H1 (cell line): ENCODE measurements at regions not wholly inside any gene's neighbourhood (a gene's known extent, or its start where the extent isn't known, plus 50 kb on each side); places are given as distances from the start of the nearest gene placed in this dataset.

ENCODE experiments used
- CTCF ChIA-PET: fragments of 300-600 bp; sonication (Branson Sonifier 250); formaldehyde crosslinking; loops from one replicate; lab custom pipeline; 2021; ENCODE audit not compliant: partially characterized antibody; lab: Charles Lee
- POLR2A ChIA-PET: fragments of 300-600 bp; sonication (Branson Sonifier 250); formaldehyde crosslinking; loops from one replicate; lab custom pipeline; 2021; ENCODE audit warnings: inconsistent platforms; ENCODE audit not compliant: partially characterized antibody; lab: Charles Lee
- DNase-seq, 2 experiments: peaks; one replicate each; pipeline versions ENCODE4 v3.0.0 to v3.0.0-alpha.2; 2010 to 2022; ENCODE audit warnings: low spot score in 2 of 2, low read depth in 1 of 2, mixed read lengths in 1 of 2
- FAIRE-seq: peaks from 2 replicates; lab custom pipeline; 2011; peaks lifted over from hg19 to GRCh38; lab: Jason Lieb, UNC
- H2AFZ ChIP-seq: 2 replicates; pipeline ENCODE4 v1.8.1; 2012; ENCODE audit warnings: low read length, inconsistent platforms
- H2AK5ac ChIP-seq: 2 replicates; pipeline ENCODE4 v1.6.1; 2013; ENCODE audit warnings: low read depth, low read length
- H2BK120ac ChIP-seq: replicated peaks from 2 replicates; pipeline ENCODE3; 2013; ENCODE audit warnings: low read depth, low read length, inconsistent platforms
- H2BK12ac ChIP-seq: 2 replicates; pipeline ENCODE4 v1.6.1; 2013; ENCODE audit warnings: low read depth, low read length
- H2BK15ac ChIP-seq: 2 replicates; pipeline ENCODE4 v1.6.1; 2013; ENCODE audit warnings: low read length
- H2BK20ac ChIP-seq: 2 replicates; pipeline ENCODE4 v1.6.1; 2013; ENCODE audit warnings: low read length
- H2BK5ac ChIP-seq: 2 replicates; pipeline ENCODE4 v1.6.1; 2013; ENCODE audit warnings: low read depth, low read length
- H3K14ac ChIP-seq: 2 replicates; pipeline ENCODE4 v1.6.1; 2013; ENCODE audit warnings: inconsistent platforms; ENCODE audit not compliant: insufficient read length
- H3K18ac ChIP-seq: 2 replicates; pipeline ENCODE4 v1.6.1; 2013; ENCODE audit warnings: low read length; ENCODE audit errors: extremely low read depth
- H3K23ac ChIP-seq: 2 replicates; pipeline ENCODE4 v1.6.1; 2013; ENCODE audit warnings: inconsistent platforms; ENCODE audit not compliant: insufficient read length
- H3K23me2 ChIP-seq: 2 replicates; pipeline ENCODE4 v1.6.1; 2013; ENCODE audit warnings: low read depth, low read length
- H3K27ac ChIP-seq: 2 replicates; pipeline ENCODE4 v1.6.1; 2011; ENCODE audit warnings: low read depth, low read length, inconsistent platforms
- H3K27me3 ChIP-seq, 4 experiments: replicated peaks in 1 of 4; 1 replicate in 1 of 4; 2 replicates in 3 of 4; pipeline versions ENCODE4 v1.6.1 to v1.8.1; 2011 to 2013; ENCODE audit warnings: low read length in 3 of 4, mild to moderate bottlenecking in 3 of 4, inconsistent platforms in 2 of 4, mixed read lengths in 2 of 4, moderate library complexity in 1 of 4; ENCODE audit not compliant: control insufficient read depth in 3 of 4, insufficient read depth in 3 of 4; ENCODE audit errors: extremely low read depth in 1 of 4
- H3K36me3 ChIP-seq, 4 experiments: 2 replicates each; pipeline versions ENCODE4 v1.6.1 to v1.8.1; 2011 to 2013; ENCODE audit warnings: mild to moderate bottlenecking in 4 of 4, low read length in 3 of 4, moderate library complexity in 2 of 4, control low read depth in 1 of 4, inconsistent platforms in 1 of 4; ENCODE audit not compliant: insufficient read depth in 4 of 4, control insufficient read depth in 2 of 4
- H3K4ac ChIP-seq: replicated peaks from 2 replicates; pipeline ENCODE3; 2013; ENCODE audit warnings: low read length, low read depth, mixed read lengths, inconsistent platforms; ENCODE audit not compliant: insufficient read length
- H3K4me1 ChIP-seq, 4 experiments: replicated peaks in 1 of 4; 1 replicate in 1 of 4; 2 replicates in 3 of 4; pipeline versions ENCODE4 v1.6.1 to v1.8.1; 2011 to 2013; ENCODE audit warnings: low read length in 3 of 4, inconsistent platforms in 2 of 4, mixed read lengths in 1 of 4; ENCODE audit not compliant: insufficient read depth in 4 of 4, control insufficient read depth in 3 of 4
- H3K4me2 ChIP-seq, 2 experiments: 2 replicates each; pipeline versions ENCODE4 v1.6.1 to v1.8.1; 2011 to 2013; ENCODE audit warnings: low read depth in 2 of 2, low read length in 2 of 2, control low read depth in 1 of 2, inconsistent platforms in 1 of 2, mild to moderate bottlenecking in 1 of 2; ENCODE audit not compliant: insufficient read depth in 1 of 2
- H3K4me3 ChIP-seq, 4 experiments: fragments of 200-600, 300-600 bp in 1 of 4; sonication (generic), shearing (Covaris generic), sonication (Bioruptor Twin) in 1 of 4; 2 replicates each; pipeline versions ENCODE4 v1.5.1 to v1.8.1; 2011 to 2016; ENCODE audit warnings: low read length in 4 of 4, low read depth in 3 of 4, control low read depth in 2 of 4, inconsistent platforms in 2 of 4, mild to moderate bottlenecking in 2 of 4, mixed read lengths in 1 of 4, moderate library complexity in 1 of 4; ENCODE audit not compliant: insufficient read depth in 2 of 4; ENCODE audit errors: extremely low read depth in 1 of 4
- H3K56ac ChIP-seq: replicated peaks from 2 replicates; pipeline ENCODE3; 2013; ENCODE audit warnings: low read depth, mild to moderate bottlenecking, mixed read lengths, low read length, inconsistent platforms; ENCODE audit not compliant: insufficient read length
- H3K79me1 ChIP-seq: 2 replicates; pipeline ENCODE4 v1.6.1; 2013; ENCODE audit warnings: low read depth, low read length, control low read depth
- H3K79me2 ChIP-seq, 2 experiments: 2 replicates each; pipeline versions ENCODE4 v1.6.1 to v1.8.1; 2012 to 2013; ENCODE audit warnings: low read length in 2 of 2, mild to moderate bottlenecking in 2 of 2, inconsistent platforms in 1 of 2; ENCODE audit not compliant: insufficient read depth in 2 of 2, control insufficient read depth in 1 of 2
- H3K9ac ChIP-seq, 4 experiments: replicated peaks in 1 of 4; 1 replicate in 1 of 4; 2 replicates in 3 of 4; pipeline versions ENCODE4 v1.6.1 to v1.8.1; 2011 to 2013; ENCODE audit warnings: low read depth in 3 of 4, low read length in 3 of 4, control low read depth in 2 of 4, mild to moderate bottlenecking in 2 of 4, moderate library complexity in 2 of 4, inconsistent platforms in 1 of 4; ENCODE audit errors: extremely low read depth in 1 of 4
- H3K9me3 ChIP-seq, 2 experiments: 2 replicates each; pipeline versions ENCODE4 v1.6.1 to v1.8.1; 2012 to 2013; ENCODE audit warnings: mild to moderate bottlenecking in 2 of 2, moderate library complexity in 2 of 2, control low read depth in 1 of 2, inconsistent platforms in 1 of 2, low read depth in 1 of 2, low read length in 1 of 2, mixed read lengths in 1 of 2; ENCODE audit not compliant: insufficient read depth in 2 of 2
- H4K20me1 ChIP-seq, 2 experiments: replicated peaks in 1 of 2; 2 replicates each; pipeline versions ENCODE3 to v1.8.1; 2011 to 2013; ENCODE audit warnings: inconsistent platforms in 2 of 2, low read length in 2 of 2, mild to moderate bottlenecking in 1 of 2; ENCODE audit not compliant: insufficient read depth in 2 of 2, control insufficient read depth in 1 of 2
- H4K5ac ChIP-seq: 2 replicates; pipeline ENCODE4 v1.6.1; 2013; ENCODE audit warnings: low read length, low read depth, mixed read lengths, inconsistent platforms; ENCODE audit not compliant: insufficient read length
- H4K8ac ChIP-seq: 2 replicates; pipeline ENCODE4 v1.8.0; 2013; ENCODE audit warnings: mild to moderate bottlenecking, moderate library complexity, low read length, inconsistent platforms; ENCODE audit not compliant: insufficient read depth; ENCODE audit errors: extremely low read depth
- H4K91ac ChIP-seq: replicated peaks from 2 replicates; pipeline ENCODE3; 2013; ENCODE audit warnings: low read length, mixed read lengths, inconsistent platforms; ENCODE audit not compliant: insufficient read length
- ASH2L ChIP-seq: fragments of 200-600, 300-600 bp; sonication (generic); IDR thresholded peaks from one replicate; pipeline ENCODE4 v1.7.1; 2017; ENCODE audit warnings: low read length
- BRCA1 ChIP-seq: IDR thresholded peaks from 2 replicates; pipeline ENCODE4 v1.6.1; 2012; ENCODE audit warnings: low read depth, low read length, improper control_type of control experiment
- CHD2 ChIP-seq: IDR thresholded peaks from 2 replicates; pipeline ENCODE4 v1.6.1; 2012; ENCODE audit warnings: low read length, improper control_type of control experiment
- FOSL1 ChIP-seq: IDR thresholded peaks from 2 replicates; pipeline ENCODE4 v1.6.1; 2011; ENCODE audit warnings: mild to moderate bottlenecking, low read depth, low read length, moderate library complexity; ENCODE audit not compliant: insufficient read depth
- GABPA ChIP-seq: IDR thresholded peaks from 2 replicates; pipeline ENCODE4 v1.6.1; 2011; ENCODE audit warnings: mild to moderate bottlenecking, low read length, moderate library complexity, borderline replicate concordance; ENCODE audit not compliant: insufficient read depth
- MAFK ChIP-seq: IDR thresholded peaks from 2 replicates; pipeline ENCODE4 v1.6.1; 2012; ENCODE audit warnings: low read depth, mild to moderate bottlenecking, improper control_type of control experiment, low read length
- NRF1 ChIP-seq: IDR thresholded peaks from 2 replicates; pipeline ENCODE4 v1.6.1; 2011; ENCODE audit warnings: mild to moderate bottlenecking, low read depth, low read length, improper control_type of control experiment
- RNF2 ChIP-seq: fragments of 200-900, 300-1000 bp; sonication (generic); IDR thresholded peaks from 2 replicates; pipeline ENCODE4 v1.7.1; 2016; ENCODE audit warnings: borderline replicate concordance, low read depth, mild to moderate bottlenecking, antibody characterized with exemption, low read length; ENCODE audit not compliant: poor library complexity, severe bottlenecking; ENCODE audit errors: missing control alignments
- SIN3A ChIP-seq, 2 experiments: IDR thresholded peaks in 1 of 2; conservative IDR thresholded peaks in 1 of 2; 2 replicates each; pipeline ENCODE4 v1.6.1; 2011 to 2012; ENCODE audit warnings: low read length in 2 of 2, improper control_type of control experiment in 1 of 2, low read depth in 1 of 2, mild to moderate bottlenecking in 1 of 2
- SP2 ChIP-seq: IDR thresholded peaks from 2 replicates; pipeline ENCODE4 v1.6.1; 2012; ENCODE audit warnings: mild to moderate bottlenecking, low read length, inconsistent platforms
- TCF12 ChIP-seq: IDR thresholded peaks from 2 replicates; pipeline ENCODE4 v1.6.1; 2011; ENCODE audit warnings: low read depth, mild to moderate bottlenecking, low read length
- WGBS, 2 experiments: shearing (Covaris generic) in 1 of 2; methylation state at CpG; one replicate each; pipeline versions ENCODE4 v1.1.6 to v1.1.7; 2013 to 2015; ENCODE audit warnings: low lambda C conversion rate in 2 of 2, mixed read lengths in 2 of 2, inconsistent platforms in 1 of 2, low coverage in 1 of 2, missing lambda C conversion rate in 1 of 2; ENCODE audit not compliant: insufficient replicate concordance in 2 of 2, insufficient coverage in 1 of 2, insufficient read length in 1 of 2; ENCODE audit errors: extremely low coverage in 1 of 2, missing lambda C conversion rate in 1 of 2; 5-methylcytosine and 5-hydroxymethylcytosine counted together
- TF ChIP-seq, protein P1 (sequence below): IDR thresholded peaks from 2 replicates; pipeline ENCODE4 v1.6.1; 2012; ENCODE audit warnings: inconsistent platforms

DNA sequence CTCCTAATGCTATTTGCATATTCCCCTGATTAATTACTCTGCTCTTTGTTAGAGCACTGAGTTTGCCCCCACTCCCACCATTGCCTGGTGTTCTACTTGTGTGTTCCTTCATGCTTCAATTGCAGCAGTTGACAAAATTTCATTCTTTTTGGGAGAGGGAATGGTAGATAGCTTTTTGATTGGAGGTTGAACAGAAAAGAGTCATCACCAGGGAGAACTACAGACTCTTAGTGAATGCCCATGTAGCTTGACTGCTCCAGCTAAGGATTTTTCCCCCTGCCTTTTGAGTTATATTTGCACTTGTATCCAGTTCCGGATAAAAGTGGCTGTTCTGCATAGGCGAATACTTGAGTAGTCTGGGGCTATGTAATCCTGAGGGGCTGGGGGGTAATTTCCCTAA is 183.9 kb downstream of the ETNK1 start:
- no peaks in the 10 kb centered on the region for H4K20me1 ChIP-seq
- H3K79me2 ChIP-seq, result no peaks in the 10 kb centered on the region
- no peak overlapping the region for H2BK12ac ChIP-seq
- DNase-seq (no peak), FAIRE-seq (no peak)
- no peak overlapping the region for H3K18ac ChIP-seq
- no peak overlapping the region for H2BK5ac ChIP-seq
- 92% methylated on average over 2 of the region's 2 CpGs; no CpG with 5 or more reads in 1 of the 2 experiments for WGBS, 2 experiments
- H3K4me1 ChIP-seq, result peaks cover 0 to 3% (median under 1%) of the 10 kb centered on the region in 4 experiments; a peak in 1 of 7 replicates
- no peak overlapping the region for H2BK20ac ChIP-seq
- H3K9me3 ChIP-seq, result no peaks in the 10 kb centered on the region
- no peak overlapping the region for H3K23ac ChIP-seq
- no peaks in the 10 kb centered on the region for H3K36me3 ChIP-seq
- H2BK15ac ChIP-seq, result no peak overlapping the region
- no peaks in the 10 kb centered on the region for H3K27me3 ChIP-seq
- no peak overlapping the region for H4K8ac ChIP-seq
- no peak overlapping the region for H4K91ac ChIP-seq
- POLR2A ChIA-PET, result no interaction called here
- H4K5ac ChIP-seq, result no peak overlapping the region
- no peak overlapping the region for H3K56ac ChIP-seq
- no peak overlapping the region for H3K27ac ChIP-seq
- no peak overlapping the region for H2AFZ ChIP-seq
- no peak overlapping the region for H3K9ac ChIP-seq
- CTCF ChIA-PET, result no interaction called here
- H2BK120ac ChIP-seq, result no peak overlapping the region
- no peak overlapping the region for H3K4me3 ChIP-seq
- H3K23me2 ChIP-seq, result no peaks in the 10 kb centered on the region; the same call in 1 of the 2 replicates
- H3K14ac ChIP-seq, result no peak overlapping the region
- no peaks in the 10 kb centered on the region for H3K79me1 ChIP-seq
- H3K4me2 ChIP-seq, result no peak overlapping the region
- no peak for TF ChIP-seq SP2
- TF ChIP-seq BRCA1, result no peak
- no peak for TF ChIP-seq SIN3A (conservative IDR thresholded peaks at IDR 0.05 in 1 of 2, IDR thresholded peaks at IDR 0.05 in 1 of 2; ENCODE audit: low read depth in 1 of 2, low read length in 2 of 2)
- TF ChIP-seq ASH2L, result no peak
- TF ChIP-seq FOSL1, result no peak
- no peak for TF ChIP-seq CHD2
- TF ChIP-seq RNF2, result no peak
- TF ChIP-seq NRF1, result no peak
- TF ChIP-seq MAFK, result no peak
- TF ChIP-seq GABPA, result no peak
- TF ChIP-seq TCF12, result no peak
- TF ChIP-seq, protein P1, sequence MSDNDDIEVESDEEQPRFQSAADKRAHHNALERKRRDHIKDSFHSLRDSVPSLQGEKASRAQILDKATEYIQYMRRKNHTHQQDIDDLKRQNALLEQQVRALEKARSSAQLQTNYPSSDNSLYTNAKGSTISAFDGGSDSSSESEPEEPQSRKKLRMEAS, result no peak
- TF ChIP-seq, all 59 proteins: peak for 0
- Histone ChIP-seq H2AK5ac (no peak overlapping the region), H3K4ac (no peak overlapping the region)
